ENCODE measurements at regions not wholly inside any gene's neighbourhood (a gene's known extent, or its start where the extent isn't known, plus 50 kb on each side); places are given as distances from the start of the nearest gene placed in this dataset.

- Histone ChIP-seq H3K27ac (no peak overlapping the region), H3K9me3 (no peaks in the 10 kb centered on the region), H3K36me3 (no peaks in the 10 kb centered on the region), H3K4me1 (no peaks in the 10 kb centered on the region), H3K27me3 (no peaks in the 10 kb centered on the region), H3K4me3 (no peak overlapping the region)
- ATAC-seq (no peak), DNase-seq (no peak)
- TF ChIP-seq CTCF (IDR thresholded peaks at IDR 0.05): no peak
- intact Hi-C loops (cut with DNase I): no loop called here
Observed at GRCh38 chr5:110116539-110116938, 426.8 kb downstream of the MAN2A1 start.

- no peaks in the 10 kb centered on the region for H3K27me3 ChIP-seq
- no peak for TF ChIP-seq CTCF (IDR thresholded peaks at IDR 0.05)
- H3K36me3 ChIP-seq: no peaks in the 10 kb centered on the region
- ATAC-seq (no peak), DNase-seq (no peak)
- H3K27ac ChIP-seq: no peak overlapping the region
- H3K4me3 ChIP-seq: no peak overlapping the region
- no peaks in the 10 kb centered on the region for H3K4me1 ChIP-seq
- intact Hi-C loops (cut with DNase I): no loop called here
- no peaks in the 10 kb centered on the region for H3K9me3 ChIP-seq
Observed at GRCh38 chr5:110134963-110135935, 445.5 kb downstream of the MAN2A1 start.

DNA sequence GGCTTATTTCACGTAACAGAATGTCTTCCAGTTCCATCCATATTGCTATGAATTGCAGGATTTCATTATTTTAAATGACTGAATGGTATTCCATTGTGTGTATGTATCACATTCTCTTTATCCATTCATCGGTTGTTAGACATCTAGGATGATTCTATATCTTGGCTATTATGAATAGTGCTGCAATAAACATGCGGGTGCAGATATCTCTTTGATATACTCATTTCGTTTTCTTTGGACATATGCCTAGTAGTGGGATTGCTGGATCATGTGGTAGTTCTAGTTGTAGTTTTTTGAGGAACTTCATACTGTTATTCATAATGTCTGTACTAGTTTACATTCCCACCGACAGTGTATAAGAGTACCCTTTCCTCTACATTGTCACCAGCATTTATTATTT is 460.5 kb downstream of the MAN2A1 start:
- TF ChIP-seq CTCF (IDR thresholded peaks at IDR 0.05): no peak
- intact Hi-C loops (cut with DNase I): no loop called here
- no peak for ATAC-seq

GRCh38 chr5:110159202-110159601 is 469.5 kb downstream of the MAN2A1 start:
- DNase-seq (no peak), ATAC-seq (no peak)
- no peaks in the 10 kb centered on the region for H3K9me3 ChIP-seq
- intact Hi-C loops (cut with DNase I): no loop called here
- H3K4me3 ChIP-seq: no peak overlapping the region
- no peaks in the 10 kb centered on the region for H3K27me3 ChIP-seq
- no peak overlapping the region for H3K27ac ChIP-seq
- no peak for TF ChIP-seq CTCF (IDR thresholded peaks at IDR 0.05)
- H3K36me3 ChIP-seq: no peaks in the 10 kb centered on the region
- H3K4me1 ChIP-seq: no peaks in the 10 kb centered on the region

More for the DNA sequence above, 460.5 kb downstream of the MAN2A1 start:
- Histone ChIP-seq H3K27me3 (no peaks in the 10 kb centered on the region), H3K4me3 (no peak overlapping the region), H3K27ac (no peak overlapping the region), H3K36me3 (no peaks in the 10 kb centered on the region), H3K9me3 (no peaks in the 10 kb centered on the region), H3K4me1 (no peaks in the 10 kb centered on the region)
- no peak for DNase-seq

DNA sequence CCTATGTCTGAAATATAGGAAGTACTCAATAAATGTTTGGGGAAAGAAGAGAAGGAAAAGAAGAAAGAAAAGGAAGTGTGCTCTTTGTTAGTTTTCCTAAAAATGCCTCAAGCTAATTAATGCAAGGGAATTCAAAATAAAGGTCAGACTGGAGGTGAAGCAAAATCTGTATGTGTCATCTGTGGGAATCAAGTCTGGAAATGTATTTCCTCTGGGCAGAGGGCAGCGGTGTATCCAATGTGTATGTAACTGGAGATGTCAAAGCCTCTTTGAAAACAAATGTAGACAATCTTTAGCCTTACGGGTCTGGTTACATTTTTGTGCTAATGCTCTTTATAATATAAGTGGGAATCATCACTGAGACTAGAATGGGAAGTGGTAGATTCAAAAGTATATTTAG is 471.4 kb downstream of the MAN2A1 start:
- H3K9me3 ChIP-seq: no peaks in the 10 kb centered on the region
- no peak for ATAC-seq
- no peaks in the 10 kb centered on the region for H3K4me1 ChIP-seq
- DNase-seq: no peak
- no peak overlapping the region for H3K4me3 ChIP-seq
- intact Hi-C loops (cut with DNase I): no loop called here
- H3K36me3 ChIP-seq: no peaks in the 10 kb centered on the region
- no peak for TF ChIP-seq CTCF (IDR thresholded peaks at IDR 0.05)
- H3K27me3 ChIP-seq: no peaks in the 10 kb centered on the region
- H3K27ac ChIP-seq: no peak overlapping the region
